ENCODE measurements at regions not wholly inside any gene's neighbourhood (a gene's known extent, or its start where the extent isn't known, plus 50 kb on each side); places are given as distances from the start of the nearest gene placed in this dataset.

DNA sequence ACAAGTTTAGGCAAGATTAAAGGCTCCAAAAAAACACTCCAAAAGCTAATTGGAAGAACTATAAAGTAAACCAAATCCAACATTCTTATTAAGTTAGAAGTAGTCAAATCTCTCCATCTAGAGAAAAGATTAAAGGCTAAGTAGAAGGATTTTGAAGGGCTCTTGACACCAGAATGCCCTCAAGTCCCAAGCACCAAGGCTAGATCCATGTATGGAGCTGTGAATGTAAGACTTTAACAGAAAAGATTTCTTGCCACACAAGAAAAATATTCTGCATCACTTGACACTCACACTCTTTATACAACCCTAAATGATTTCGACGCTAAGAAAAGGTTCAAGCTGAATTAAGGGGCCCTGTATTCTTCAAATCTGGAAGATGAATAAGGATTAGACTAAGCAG lies 345.2 kb downstream of the VGLL3 start:
- no peaks in the 10 kb centered on the region for H3K27me3 ChIP-seq
- DNase-seq, result no peak
- H3K27ac ChIP-seq, result no peak overlapping the region
- no peaks in the 10 kb centered on the region for H3K36me3 ChIP-seq
- no peak overlapping the region for H3K4me3 ChIP-seq
- TF ChIP-seq, protein P1, sequence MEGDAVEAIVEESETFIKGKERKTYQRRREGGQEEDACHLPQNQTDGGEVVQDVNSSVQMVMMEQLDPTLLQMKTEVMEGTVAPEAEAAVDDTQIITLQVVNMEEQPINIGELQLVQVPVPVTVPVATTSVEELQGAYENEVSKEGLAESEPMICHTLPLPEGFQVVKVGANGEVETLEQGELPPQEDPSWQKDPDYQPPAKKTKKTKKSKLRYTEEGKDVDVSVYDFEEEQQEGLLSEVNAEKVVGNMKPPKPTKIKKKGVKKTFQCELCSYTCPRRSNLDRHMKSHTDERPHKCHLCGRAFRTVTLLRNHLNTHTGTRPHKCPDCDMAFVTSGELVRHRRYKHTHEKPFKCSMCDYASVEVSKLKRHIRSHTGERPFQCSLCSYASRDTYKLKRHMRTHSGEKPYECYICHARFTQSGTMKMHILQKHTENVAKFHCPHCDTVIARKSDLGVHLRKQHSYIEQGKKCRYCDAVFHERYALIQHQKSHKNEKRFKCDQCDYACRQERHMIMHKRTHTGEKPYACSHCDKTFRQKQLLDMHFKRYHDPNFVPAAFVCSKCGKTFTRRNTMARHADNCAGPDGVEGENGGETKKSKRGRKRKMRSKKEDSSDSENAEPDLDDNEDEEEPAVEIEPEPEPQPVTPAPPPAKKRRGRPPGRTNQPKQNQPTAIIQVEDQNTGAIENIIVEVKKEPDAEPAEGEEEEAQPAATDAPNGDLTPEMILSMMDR (IDR thresholded peaks at IDR 0.05), result no peak
- no peak for TF ChIP-seq POLR2A (IDR thresholded peaks at IDR 0.05)
- intact Hi-C loops (cut with DNase I; ENCODE audit: low total_unique reads), result no loop called here
- H3K4me1 ChIP-seq, result no peaks in the 10 kb centered on the region
- no peaks in the 10 kb centered on the region for H3K9me3 ChIP-seq

- intact Hi-C loops (cut with DNase I; ENCODE audit: low total_unique reads), result no loop called here
- no peak overlapping the region for H3K27ac ChIP-seq
Measured at GRCh38 chr3:86634361-86634760, 356.6 kb downstream of the VGLL3 start.

DNA sequence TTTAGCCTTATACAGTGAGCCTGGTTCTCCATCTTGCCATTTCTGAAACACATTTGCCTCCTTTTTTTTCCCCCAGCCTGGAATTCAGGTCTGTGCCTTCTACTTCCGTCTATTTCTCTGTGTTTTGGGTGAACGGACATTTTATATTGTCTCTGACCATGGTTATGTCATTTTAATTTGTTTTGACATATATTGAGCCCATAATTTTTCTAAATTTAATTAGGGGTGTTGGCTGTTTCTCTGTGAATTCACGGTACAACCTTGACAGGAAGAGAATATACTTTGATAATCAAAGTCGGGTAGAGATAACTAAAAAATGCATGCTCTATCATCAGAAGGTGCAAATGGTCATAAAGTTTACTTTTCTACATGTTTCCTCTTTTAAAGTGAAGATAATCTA lies 361.4 kb downstream of the VGLL3 start:
- Histone ChIP-seq H3K4me1 (no peaks in the 10 kb centered on the region), H3K36me3 (no peaks in the 10 kb centered on the region), H3K9me3 (no peaks in the 10 kb centered on the region), H3K4me3 (no peak overlapping the region), H3K27ac (no peak overlapping the region), H3K27me3 (no peaks in the 10 kb centered on the region)
- intact Hi-C loops (cut with DNase I; ENCODE audit: low total_unique reads), result no loop called here
- DNase-seq, result no peak
- no peak for TF ChIP-seq POLR2A (IDR thresholded peaks at IDR 0.05)
- TF ChIP-seq, protein P1 (IDR thresholded peaks at IDR 0.05), result no peak

More at GRCh38 chr3:86634361-86634760, 356.6 kb downstream of the VGLL3 start:
- Histone ChIP-seq H3K4me3 (no peak overlapping the region), H3K27me3 (no peaks in the 10 kb centered on the region), H3K4me1 (no peaks in the 10 kb centered on the region), H3K36me3 (no peaks in the 10 kb centered on the region), H3K9me3 (no peaks in the 10 kb centered on the region)
- DNase-seq, result no peak
- TF ChIP-seq, protein P1 (IDR thresholded peaks at IDR 0.05), result no peak
- TF ChIP-seq POLR2A (IDR thresholded peaks at IDR 0.05), result no peak

GRCh38 chr3:86624192-86624591 lies 366.8 kb downstream of the VGLL3 start:
- Histone ChIP-seq H3K27ac (no peak overlapping the region), H3K4me3 (no peak overlapping the region), H3K36me3 (no peaks in the 10 kb centered on the region), H3K9me3 (no peaks in the 10 kb centered on the region), H3K4me1 (no peaks in the 10 kb centered on the region), H3K27me3 (no peaks in the 10 kb centered on the region)
- DNase-seq, result no peak
- no peak for TF ChIP-seq POLR2A (IDR thresholded peaks at IDR 0.05)
- TF ChIP-seq, protein P1 (IDR thresholded peaks at IDR 0.05), result no peak
- intact Hi-C loops (cut with DNase I; ENCODE audit: low total_unique reads), result no loop called here

DNA sequence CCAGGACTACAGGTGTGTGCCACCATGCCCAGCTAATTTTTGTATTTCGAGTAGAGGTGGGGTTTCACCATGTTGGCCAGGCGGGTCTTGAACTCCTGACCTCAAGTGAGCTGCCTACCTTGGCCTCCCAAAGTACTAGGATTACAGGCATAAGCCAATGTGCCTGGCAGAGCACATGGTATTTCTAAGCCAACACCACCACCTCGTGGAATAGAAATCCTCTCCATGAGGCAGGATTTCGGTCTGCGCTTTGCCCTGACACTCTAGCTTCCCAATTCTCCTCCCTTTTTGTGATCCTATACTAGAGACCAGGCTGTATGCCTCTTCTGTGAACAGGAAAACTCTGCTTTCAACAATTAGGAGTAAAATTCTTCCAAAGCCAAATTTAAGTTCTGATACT lies 372.2 kb downstream of the VGLL3 start:
- no peak overlapping the region for H3K27ac ChIP-seq
- intact Hi-C loops (cut with DNase I; ENCODE audit: low total_unique reads), result no loop called here
- no peaks in the 10 kb centered on the region for H3K4me1 ChIP-seq
- H3K27me3 ChIP-seq, result no peaks in the 10 kb centered on the region
- H3K36me3 ChIP-seq, result no peaks in the 10 kb centered on the region
- TF ChIP-seq POLR2A (IDR thresholded peaks at IDR 0.05), result no peak
- TF ChIP-seq, protein P1 (IDR thresholded peaks at IDR 0.05), result no peak
- H3K4me3 ChIP-seq, result no peak overlapping the region
- no peaks in the 10 kb centered on the region for H3K9me3 ChIP-seq
- DNase-seq, result no peak

All from uterus (tissue), 3 donors.